ENCODE measurements at regions not wholly inside any gene's neighbourhood (a gene's known extent, or its start where the extent isn't known, plus 50 kb on each side); places are given as distances from the start of the nearest gene placed in this dataset.

- no peak for DNase-seq
Measured at GRCh38 chr14:82390586-82390985, 856.9 kb upstream of the SEL1L start.

GRCh38 chr14:82394916-82395315 lies 861.3 kb upstream of the SEL1L start:
- DNase-seq, result no peak

- DNase-seq, result no peak
Measured at GRCh38 chr14:82398256-82398655, 864.6 kb upstream of the SEL1L start.

- DNase-seq, result no peak
Measured at GRCh38 chr14:82403987-82404386, 870.3 kb upstream of the SEL1L start.

- no peak for DNase-seq
Measured at GRCh38 chr14:82410064-82410463, 876.4 kb upstream of the SEL1L start.

- DNase-seq, result no peak
Measured at GRCh38 chr14:82411298-82411697, 877.6 kb upstream of the SEL1L start.

GRCh38 chr14:82412545-82412944 lies 878.9 kb upstream of the SEL1L start:
- DNase-seq, result no peak

- no peak for DNase-seq
Measured at GRCh38 chr14:82414853-82415539, 881.3 kb upstream of the SEL1L start.

GRCh38 chr14:82419933-82420332 lies 886.3 kb upstream of the SEL1L start:
- DNase-seq, result no peak

- DNase-seq, result no peak
Measured at GRCh38 chr14:82420871-82421270, 887.2 kb upstream of the SEL1L start.

- no peak for DNase-seq
Measured at GRCh38 chr14:82421286-82421685, 887.6 kb upstream of the SEL1L start.

- no peak for DNase-seq
Measured at GRCh38 chr14:82422230-82422629, 888.6 kb upstream of the SEL1L start.

- DNase-seq, result no peak
Measured at GRCh38 chr14:82425261-82425660, 891.6 kb upstream of the SEL1L start.

GRCh38 chr14:82431031-82431430 lies 897.4 kb upstream of the SEL1L start:
- no peak for DNase-seq

GRCh38 chr14:82432301-82433105 lies 898.9 kb upstream of the SEL1L start:
- no peak for DNase-seq

GRCh38 chr14:82438436-82438835 lies 904.8 kb upstream of the SEL1L start:
- DNase-seq, result no peak

- DNase-seq, result no peak
Measured at GRCh38 chr14:82441270-82441669, 907.6 kb upstream of the SEL1L start.

- DNase-seq, result no peak
Measured at GRCh38 chr14:82445810-82446570, 912.3 kb upstream of the SEL1L start.

GRCh38 chr14:82447586-82447985 lies 913.9 kb upstream of the SEL1L start:
- no peak for DNase-seq

GRCh38 chr14:82449926-82450468 lies 916.3 kb upstream of the SEL1L start:
- no peak for DNase-seq

- DNase-seq, result no peak
Measured at GRCh38 chr14:82451675-82452074, 918.0 kb upstream of the SEL1L start.

GRCh38 chr14:82482345-82482744 lies 948.7 kb upstream of the SEL1L start:
- no peak for DNase-seq

- DNase-seq, result no peak
Measured at GRCh38 chr14:82488473-82488872, 954.8 kb upstream of the SEL1L start.

All from right forelimb (tissue), 1 donor.